ENCODE measurements at regions not wholly inside any gene's neighbourhood (a gene's known extent, or its start where the extent isn't known, plus 50 kb on each side); places are given as distances from the start of the nearest gene placed in this dataset.

DNA sequence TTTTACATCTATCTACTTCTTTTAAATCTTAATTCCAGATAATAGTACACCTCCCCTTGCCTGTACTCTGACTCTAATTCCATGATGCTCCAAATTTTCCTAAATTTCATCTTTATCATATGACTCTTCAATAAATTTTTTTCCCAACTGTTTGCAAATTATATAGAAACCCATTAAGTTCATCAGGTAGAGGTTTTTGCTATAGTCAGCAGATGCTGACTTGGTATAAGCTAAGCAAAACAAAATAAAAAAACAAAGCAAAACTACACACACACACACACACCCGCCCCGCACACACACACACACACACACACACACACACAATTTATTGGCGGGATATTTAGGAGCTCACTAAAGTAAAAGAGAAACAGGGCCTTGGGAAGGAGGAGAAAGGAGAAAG, 1047.8 kb upstream of the FAM98A start:
- TF ChIP-seq, protein P1, sequence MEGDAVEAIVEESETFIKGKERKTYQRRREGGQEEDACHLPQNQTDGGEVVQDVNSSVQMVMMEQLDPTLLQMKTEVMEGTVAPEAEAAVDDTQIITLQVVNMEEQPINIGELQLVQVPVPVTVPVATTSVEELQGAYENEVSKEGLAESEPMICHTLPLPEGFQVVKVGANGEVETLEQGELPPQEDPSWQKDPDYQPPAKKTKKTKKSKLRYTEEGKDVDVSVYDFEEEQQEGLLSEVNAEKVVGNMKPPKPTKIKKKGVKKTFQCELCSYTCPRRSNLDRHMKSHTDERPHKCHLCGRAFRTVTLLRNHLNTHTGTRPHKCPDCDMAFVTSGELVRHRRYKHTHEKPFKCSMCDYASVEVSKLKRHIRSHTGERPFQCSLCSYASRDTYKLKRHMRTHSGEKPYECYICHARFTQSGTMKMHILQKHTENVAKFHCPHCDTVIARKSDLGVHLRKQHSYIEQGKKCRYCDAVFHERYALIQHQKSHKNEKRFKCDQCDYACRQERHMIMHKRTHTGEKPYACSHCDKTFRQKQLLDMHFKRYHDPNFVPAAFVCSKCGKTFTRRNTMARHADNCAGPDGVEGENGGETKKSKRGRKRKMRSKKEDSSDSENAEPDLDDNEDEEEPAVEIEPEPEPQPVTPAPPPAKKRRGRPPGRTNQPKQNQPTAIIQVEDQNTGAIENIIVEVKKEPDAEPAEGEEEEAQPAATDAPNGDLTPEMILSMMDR (IDR thresholded peaks at IDR 0.05), result no peak
- no peak for ATAC-seq (ENCODE audit: low read depth)
- intact Hi-C loops (cut with micrococcal nuclease), result no loop called here
- Mint-ChIP-seq H3K27ac (no peak overlapping the region), H3K4me3 (no peak overlapping the region), H3K4me1 (no peaks in the 10 kb centered on the region), H3K27me3 (no peaks in the 10 kb centered on the region), H3K9me3 (peaks cover 11% of the 10 kb centered on the region), H3K36me3 (ENCODE audit: low read depth) (no peaks in the 10 kb centered on the region)
- ChIA-PET POLR2A (no interaction called here), CTCF (no interaction called here)
- no peak for DNase-seq

DNA sequence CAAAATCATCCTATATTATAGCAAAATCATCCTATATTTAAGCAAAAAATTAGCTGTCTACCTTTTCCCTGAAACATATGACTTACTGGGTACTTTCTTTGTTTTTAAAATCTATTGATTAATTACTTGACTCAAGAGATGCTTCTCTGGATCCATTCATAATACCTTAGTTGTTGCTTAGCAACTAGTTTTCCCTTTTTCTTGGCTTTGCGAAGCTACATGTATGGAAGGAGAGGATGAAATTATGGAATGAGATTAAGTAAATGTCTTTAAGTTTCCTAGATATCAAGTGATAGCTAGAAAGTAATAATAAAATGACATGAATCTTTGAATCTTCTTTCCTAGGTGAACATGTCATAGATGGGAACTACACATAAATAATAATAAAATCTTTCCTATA, 1033.2 kb upstream of the FAM98A start:
- no peaks in the 10 kb centered on the region for H3K27me3 Mint-ChIP-seq
- TF ChIP-seq, protein P1 (IDR thresholded peaks at IDR 0.05), result no peak
- H3K4me3 Mint-ChIP-seq, result no peak overlapping the region
- H3K36me3 Mint-ChIP-seq (ENCODE audit: low read depth), result no peaks in the 10 kb centered on the region
- no peaks in the 10 kb centered on the region for H3K4me1 Mint-ChIP-seq
- H3K27ac Mint-ChIP-seq, result no peak overlapping the region
- intact Hi-C loops (cut with micrococcal nuclease), result no loop called here
- ChIA-PET POLR2A (no interaction called here), CTCF (no interaction called here)
- no peak for ATAC-seq (ENCODE audit: low read depth)
- peaks cover 6% of the 10 kb centered on the region for H3K9me3 Mint-ChIP-seq
- no peak for DNase-seq

DNA sequence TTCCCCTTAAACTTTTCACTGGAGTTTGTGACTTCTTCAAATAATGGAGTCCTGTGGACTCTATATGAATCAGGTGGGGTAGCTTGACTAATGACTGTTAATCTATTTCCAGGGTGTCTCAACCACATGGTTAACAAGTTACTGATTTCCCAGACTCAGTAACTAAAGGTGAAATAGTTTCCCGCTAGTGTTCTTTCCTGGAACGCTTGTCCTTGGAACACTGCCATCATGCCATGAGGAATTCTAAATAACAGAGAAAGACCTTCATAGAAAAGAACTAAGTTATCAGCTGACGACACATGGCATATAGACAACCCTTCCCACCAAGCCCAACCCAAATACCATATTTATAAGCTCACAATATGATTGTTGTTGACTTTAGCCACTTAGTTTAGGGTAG, 1027.9 kb upstream of the FAM98A start:
- ChIA-PET POLR2A (no interaction called here), CTCF (no interaction called here)
- H3K27ac Mint-ChIP-seq, result no peak overlapping the region
- H3K36me3 Mint-ChIP-seq (ENCODE audit: low read depth), result no peaks in the 10 kb centered on the region
- no peak for DNase-seq
- H3K9me3 Mint-ChIP-seq, result no peaks in the 10 kb centered on the region
- intact Hi-C loops (cut with micrococcal nuclease), result no loop called here
- ATAC-seq (ENCODE audit: low read depth), result no peak
- H3K4me3 Mint-ChIP-seq, result no peak overlapping the region
- no peaks in the 10 kb centered on the region for H3K4me1 Mint-ChIP-seq
- H3K27me3 Mint-ChIP-seq, result no peaks in the 10 kb centered on the region
- TF ChIP-seq, protein P1 (IDR thresholded peaks at IDR 0.05), result no peak

DNA sequence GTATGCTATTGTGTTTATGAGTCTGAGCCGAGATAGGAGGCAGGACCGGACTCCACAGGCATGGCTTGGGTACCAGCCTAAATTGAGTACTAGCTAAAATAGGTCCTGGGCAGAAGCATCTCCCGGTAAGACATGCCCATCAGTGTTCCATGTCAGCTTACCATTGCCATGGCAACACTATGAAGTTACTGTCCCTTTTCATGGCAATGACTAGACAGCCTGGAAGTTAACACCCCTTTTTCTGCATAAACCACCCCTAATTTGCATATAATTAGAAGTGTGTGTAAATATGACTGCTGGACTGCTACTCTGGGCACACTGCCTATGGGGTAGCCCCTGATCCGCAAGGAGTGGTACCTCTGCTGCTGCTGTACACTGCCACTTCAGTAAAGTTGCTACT, 1005.1 kb upstream of the FAM98A start:
- ChIA-PET CTCF (no interaction called here), POLR2A (no interaction called here)
- Mint-ChIP-seq H3K36me3 (ENCODE audit: low read depth) (no peaks in the 10 kb centered on the region), H3K27ac (no peak overlapping the region), H3K4me1 (no peaks in the 10 kb centered on the region), H3K9me3 (peaks cover 2% of the 10 kb centered on the region), H3K27me3 (no peaks in the 10 kb centered on the region), H3K4me3 (no peak overlapping the region)
- no peak for ATAC-seq (ENCODE audit: low read depth)
- intact Hi-C loops (cut with micrococcal nuclease), result no loop called here
- DNase-seq, result no peak
- TF ChIP-seq, protein P1 (IDR thresholded peaks at IDR 0.05), result no peak

DNA sequence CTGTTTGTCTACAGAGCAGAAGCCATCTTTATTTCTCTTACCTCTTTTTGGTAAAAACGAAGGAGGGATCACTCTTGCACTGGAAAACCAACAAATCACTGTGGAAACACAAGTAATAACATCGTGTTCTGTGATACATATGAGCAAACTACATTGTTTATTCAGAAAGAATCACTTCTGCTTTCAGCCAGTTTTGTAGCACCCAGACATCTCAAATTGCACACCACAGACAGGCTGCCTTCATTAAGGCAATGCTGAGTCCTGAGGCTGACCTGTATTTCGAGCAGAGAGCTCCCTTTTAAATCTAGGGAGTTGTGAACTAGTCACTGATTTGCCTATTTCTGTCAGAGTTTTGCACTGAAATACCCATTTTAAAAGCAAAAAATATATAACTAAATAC, 1003.2 kb upstream of the FAM98A start:
- peaks cover 2% of the 10 kb centered on the region for H3K9me3 Mint-ChIP-seq
- H3K36me3 Mint-ChIP-seq (ENCODE audit: low read depth), result no peaks in the 10 kb centered on the region
- ATAC-seq (ENCODE audit: low read depth), result no peak
- ChIA-PET CTCF (no interaction called here), POLR2A (no interaction called here)
- TF ChIP-seq, protein P1 (IDR thresholded peaks at IDR 0.05), result no peak
- intact Hi-C loops (cut with micrococcal nuclease), result no loop called here
- no peaks in the 10 kb centered on the region for H3K4me1 Mint-ChIP-seq
- no peaks in the 10 kb centered on the region for H3K27me3 Mint-ChIP-seq
- no peak overlapping the region for H3K27ac Mint-ChIP-seq
- H3K4me3 Mint-ChIP-seq, result no peak overlapping the region
- no peak for DNase-seq

Data from activated B cell treated with CpG ODN at 0.5 μM for 24 hours (primary cell).